Hepatocyte (in vitro differentiated cells): ENCODE measurements at regions not wholly inside any gene's neighbourhood (a gene's known extent, or its start where the extent isn't known, plus 50 kb on each side); places are given as distances from the start of the nearest gene placed in this dataset.
"Not testable (repeated sequence)": the region's sequence is repeated elsewhere in the genome, so short reads cannot be mapped to it uniquely, and the experiment has no call there.

Source experiments
- DNase-seq: peaks from one replicate; pipeline ENCODE4 v3.0.0-alpha.2; 2016; ENCODE audit warnings: low spot score
- H2AFZ ChIP-seq: fragments of 200-600 bp; sonication (generic); 2 replicates; pipeline ENCODE4 v1.6.0; 2016; ENCODE audit warnings: antibody characterized with exemption, mild to moderate bottlenecking
- H3K27ac ChIP-seq: fragments of 200-600 bp; sonication (generic); 2 replicates; pipeline ENCODE4 v1.5.1; 2016; ENCODE audit warnings: mild to moderate bottlenecking
- H3K27me3 ChIP-seq: fragments of 200-600 bp; sonication (generic); 2 replicates; pipeline ENCODE4 v1.6.1; 2016
- H3K36me3 ChIP-seq: fragments of 200-600 bp; sonication (generic); replicated peaks from 2 replicates; pipeline ENCODE4 v1.5.1; 2016; ENCODE audit warnings: low read depth; ENCODE audit not compliant: insufficient read depth
- H3K4me1 ChIP-seq: fragments of 200-600 bp; sonication (generic); 2 replicates; pipeline ENCODE4 v1.5.1; 2016; ENCODE audit warnings: mild to moderate bottlenecking, moderate library complexity; ENCODE audit not compliant: insufficient read depth
- H3K4me2 ChIP-seq: fragments of 200-600 bp; sonication (generic); 2 replicates; pipeline ENCODE4 v1.6.0; 2016
- H3K4me3 ChIP-seq: fragments of 200-600 bp; sonication (generic); 2 replicates; pipeline ENCODE4 v1.5.1; 2016; ENCODE audit warnings: mild to moderate bottlenecking
- H3K79me2 ChIP-seq: fragments of 200-600 bp; sonication (generic); 2 replicates; pipeline ENCODE4 v1.6.0; 2017; ENCODE audit warnings: mild to moderate bottlenecking
- H3K9me2 ChIP-seq: fragments of 200-600 bp; sonication (generic); replicated peaks from 2 replicates; pipeline ENCODE4 v1.6.0; 2017; ENCODE audit warnings: mild to moderate bottlenecking; ENCODE audit not compliant: insufficient read depth
- H3K9me3 ChIP-seq: fragments of 200-600 bp; sonication (generic); 2 replicates; pipeline ENCODE4 v1.5.1; 2016; ENCODE audit warnings: low read depth, mild to moderate bottlenecking
- H4K20me1 ChIP-seq: fragments of 200-600 bp; sonication (generic); 2 replicates; pipeline ENCODE4 v1.6.0; 2016; ENCODE audit warnings: mild to moderate bottlenecking; ENCODE audit not compliant: insufficient read depth, poor library complexity, severe bottlenecking
- EZH2 ChIP-seq: fragments of 200-600 bp; sonication (generic); IDR thresholded peaks from 2 replicates; pipeline ENCODE4 v1.6.1; 2016; ENCODE audit warnings: antibody characterized with exemption, mild to moderate bottlenecking, borderline replicate concordance
- EZH2phosphoT487 ChIP-seq: fragments of 200-600 bp; sonication (generic); IDR thresholded peaks from one replicate; pipeline ENCODE4 v1.6.1; 2018; ENCODE audit warnings: antibody characterized with exemption, mild to moderate bottlenecking, low read depth, moderate library complexity; ENCODE audit not compliant: unreplicated experiment, severe bottlenecking
- WGBS: methylation state at CpG from one replicate; pipeline ENCODE4 v1.1.6; 2016; ENCODE audit warnings: low lambda C conversion rate; ENCODE audit errors: missing lambda C conversion rate; 5-methylcytosine and 5-hydroxymethylcytosine counted together
- TF ChIP-seq, protein P1 (sequence below): fragments of 200-600 bp; sonication (generic); IDR thresholded peaks from 2 replicates; pipeline ENCODE4 v1.5.1; 2016; ENCODE audit warnings: antibody characterized with exemption, mild to moderate bottlenecking; ENCODE audit not compliant: poor library complexity

DNA sequence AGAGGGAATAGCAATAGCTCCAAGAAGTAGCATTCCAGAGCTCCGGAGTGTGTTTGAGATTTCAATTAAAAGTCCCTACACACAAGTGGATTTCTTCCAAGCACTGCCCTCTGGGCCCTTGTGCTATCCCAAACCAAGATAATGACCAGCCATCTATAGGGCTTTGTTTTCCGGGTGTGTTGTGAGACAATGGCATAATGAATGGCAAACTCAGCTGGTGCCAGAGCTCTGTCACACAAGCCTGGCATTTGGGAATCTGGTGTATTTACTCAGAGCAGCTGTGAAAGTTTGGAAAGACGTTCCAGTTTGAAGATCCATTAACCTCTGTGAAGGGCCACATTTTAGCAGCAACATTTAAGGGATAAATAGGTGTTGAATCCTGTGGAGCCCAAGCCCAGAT is 61.2 kb upstream of the TMTC2 start:
- Histone ChIP-seq H4K20me1 (no peaks in the 10 kb centered on the region), H3K36me3 (no peaks in the 10 kb centered on the region), H3K4me1 (no peaks in the 10 kb centered on the region), H3K79me2 (no peaks in the 10 kb centered on the region), H3K9me3 (no peaks in the 10 kb centered on the region), H2AFZ (no peak overlapping the region), H3K27me3 (no peaks in the 10 kb centered on the region), H3K4me3 (no peak overlapping the region), H3K4me2 (no peak overlapping the region), H3K27ac (no peak overlapping the region), H3K9me2 (no peaks in the 10 kb centered on the region)
- WGBS = 40% methylated on average over 3 of the region's 3 CpGs
- no peak for DNase-seq
- TF ChIP-seq, protein P1, sequence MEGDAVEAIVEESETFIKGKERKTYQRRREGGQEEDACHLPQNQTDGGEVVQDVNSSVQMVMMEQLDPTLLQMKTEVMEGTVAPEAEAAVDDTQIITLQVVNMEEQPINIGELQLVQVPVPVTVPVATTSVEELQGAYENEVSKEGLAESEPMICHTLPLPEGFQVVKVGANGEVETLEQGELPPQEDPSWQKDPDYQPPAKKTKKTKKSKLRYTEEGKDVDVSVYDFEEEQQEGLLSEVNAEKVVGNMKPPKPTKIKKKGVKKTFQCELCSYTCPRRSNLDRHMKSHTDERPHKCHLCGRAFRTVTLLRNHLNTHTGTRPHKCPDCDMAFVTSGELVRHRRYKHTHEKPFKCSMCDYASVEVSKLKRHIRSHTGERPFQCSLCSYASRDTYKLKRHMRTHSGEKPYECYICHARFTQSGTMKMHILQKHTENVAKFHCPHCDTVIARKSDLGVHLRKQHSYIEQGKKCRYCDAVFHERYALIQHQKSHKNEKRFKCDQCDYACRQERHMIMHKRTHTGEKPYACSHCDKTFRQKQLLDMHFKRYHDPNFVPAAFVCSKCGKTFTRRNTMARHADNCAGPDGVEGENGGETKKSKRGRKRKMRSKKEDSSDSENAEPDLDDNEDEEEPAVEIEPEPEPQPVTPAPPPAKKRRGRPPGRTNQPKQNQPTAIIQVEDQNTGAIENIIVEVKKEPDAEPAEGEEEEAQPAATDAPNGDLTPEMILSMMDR = no peak
- TF ChIP-seq EZH2phosphoT487 = no peak
- no peak for TF ChIP-seq EZH2

DNA sequence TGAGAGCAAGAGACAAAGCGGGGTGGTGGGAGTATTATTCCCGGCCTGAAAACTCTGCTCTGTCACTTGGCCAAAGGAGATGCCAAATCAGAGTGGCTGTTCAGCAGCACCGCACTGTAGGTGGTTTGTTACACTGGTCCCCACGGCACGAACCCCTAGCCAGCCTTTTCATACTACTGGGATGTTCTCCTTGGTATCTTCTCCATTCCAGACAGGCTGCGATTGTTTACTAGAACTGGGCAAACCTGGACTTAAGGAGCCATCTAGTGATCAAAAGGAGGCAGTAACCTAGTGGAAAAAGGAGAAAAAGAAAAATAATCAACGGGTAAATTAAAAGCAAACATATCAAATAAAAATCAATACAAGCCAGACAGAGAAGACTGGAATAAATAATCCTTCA is 58.9 kb upstream of the TMTC2 start:
- no peak overlapping the region for H3K27ac ChIP-seq
- H3K9me2 ChIP-seq = no peaks in the 10 kb centered on the region
- no peaks in the 10 kb centered on the region for H3K27me3 ChIP-seq
- TF ChIP-seq, protein P1 = peak; percentile 54
- TF ChIP-seq EZH2 (no peak), EZH2phosphoT487 (no peak)
- no peak overlapping the region for H3K4me3 ChIP-seq
- H3K4me2 ChIP-seq = no peak overlapping the region
- peak; percentile 33 for DNase-seq
- H3K36me3 ChIP-seq = no peaks in the 10 kb centered on the region
- WGBS = 57% methylated on average over 7 of the region's 7 CpGs
- no peak overlapping the region for H2AFZ ChIP-seq
- H4K20me1 ChIP-seq = no peaks in the 10 kb centered on the region
- no peaks in the 10 kb centered on the region for H3K9me3 ChIP-seq
- no peaks in the 10 kb centered on the region for H3K4me1 ChIP-seq
- H3K79me2 ChIP-seq = no peaks in the 10 kb centered on the region

DNA sequence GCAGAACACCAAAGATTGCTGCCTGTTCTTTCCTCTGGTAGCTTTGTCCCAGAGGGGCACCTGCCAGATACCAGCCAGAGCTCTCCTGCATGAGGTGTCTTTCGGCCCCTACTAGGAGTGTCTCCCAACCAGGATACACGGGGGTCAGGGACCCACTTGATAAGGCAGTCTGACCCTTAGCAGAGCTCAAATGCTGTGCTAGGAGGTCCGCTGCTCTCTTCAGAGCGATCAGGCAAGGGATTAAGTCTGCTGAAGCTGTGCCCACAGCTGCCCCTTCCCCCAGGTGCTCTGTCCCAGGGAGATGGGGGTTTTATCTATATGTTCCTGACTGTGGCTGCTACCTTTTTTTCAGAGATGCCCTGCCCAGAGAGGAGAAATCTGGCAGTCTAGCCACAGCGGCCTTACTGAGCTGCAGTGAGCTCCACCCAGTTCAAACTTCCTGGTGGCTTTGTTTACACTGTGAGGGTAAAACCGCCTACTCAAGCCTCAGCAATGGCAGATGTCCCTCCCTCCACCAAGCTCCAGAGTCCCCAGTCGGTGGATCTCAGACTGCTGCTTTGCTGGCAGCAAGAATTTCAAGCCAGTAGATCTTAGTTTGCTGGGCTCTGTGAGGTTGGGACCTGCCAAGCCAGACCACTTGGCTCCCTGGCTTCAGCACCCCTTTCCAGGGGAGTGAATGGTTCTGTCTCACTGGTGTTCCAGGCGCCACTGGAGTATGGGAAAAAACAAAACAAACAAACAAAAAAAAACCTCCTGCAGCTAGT is 52.0 kb upstream of the TMTC2 start:
- H3K4me2 ChIP-seq, H3K27ac ChIP-seq, H3K4me1 ChIP-seq, H4K20me1 ChIP-seq, H3K79me2 ChIP-seq, H3K9me3 ChIP-seq, H3K4me3 ChIP-seq, H3K9me2 ChIP-seq, H2AFZ ChIP-seq, H3K27me3 ChIP-seq, H3K36me3 ChIP-seq: not testable (repeated sequence)
- WGBS = 70% methylated on average over 8 of the region's 8 CpGs
- DNase-seq = peak; percentile 17

DNA sequence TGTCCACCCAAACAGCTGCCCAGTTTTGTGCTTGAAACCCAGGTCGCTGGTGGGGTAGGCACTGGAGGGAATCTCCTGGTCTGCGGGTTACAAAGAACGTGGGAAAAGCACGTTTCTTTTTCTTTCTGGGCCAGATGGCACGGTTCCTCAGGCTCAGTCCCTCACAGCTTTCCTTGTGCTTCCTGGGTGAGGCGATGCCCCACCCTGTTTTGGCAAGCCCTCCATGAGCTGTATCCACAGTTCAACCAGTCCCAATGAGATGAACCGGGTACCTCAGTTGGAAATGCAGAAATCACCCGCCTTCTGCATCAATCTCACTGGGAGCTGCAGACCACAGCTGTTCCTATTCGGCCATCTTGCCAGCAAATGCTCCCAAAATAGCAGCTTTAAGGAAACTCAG is 51.4 kb upstream of the TMTC2 start:
- H3K36me3 ChIP-seq = no peaks in the 10 kb centered on the region
- H3K9me3 ChIP-seq = no peaks in the 10 kb centered on the region
- no peak overlapping the region for H3K4me3 ChIP-seq
- no peaks in the 10 kb centered on the region for H3K79me2 ChIP-seq
- H2AFZ ChIP-seq = no peak overlapping the region
- no peak for DNase-seq
- H3K27me3 ChIP-seq = no peaks in the 10 kb centered on the region
- H3K4me2 ChIP-seq = no peak overlapping the region
- no peak overlapping the region for H3K27ac ChIP-seq
- WGBS = 90% methylated on average over 9 of the region's 9 CpGs
- no peaks in the 10 kb centered on the region for H4K20me1 ChIP-seq
- no peaks in the 10 kb centered on the region for H3K9me2 ChIP-seq
- TF ChIP-seq EZH2 = no peak
- TF ChIP-seq, protein P1 = no peak
- no peak for TF ChIP-seq EZH2phosphoT487
- no peaks in the 10 kb centered on the region for H3K4me1 ChIP-seq
